ENCODE measurements at regions not wholly inside any gene's neighbourhood (a gene's known extent, or its start where the extent isn't known, plus 50 kb on each side); places are given as distances from the start of the nearest gene placed in this dataset.
"Not testable (repeated sequence)": the region's sequence is repeated elsewhere in the genome, so short reads cannot be mapped to it uniquely, and the experiment has no call there.

DNA sequence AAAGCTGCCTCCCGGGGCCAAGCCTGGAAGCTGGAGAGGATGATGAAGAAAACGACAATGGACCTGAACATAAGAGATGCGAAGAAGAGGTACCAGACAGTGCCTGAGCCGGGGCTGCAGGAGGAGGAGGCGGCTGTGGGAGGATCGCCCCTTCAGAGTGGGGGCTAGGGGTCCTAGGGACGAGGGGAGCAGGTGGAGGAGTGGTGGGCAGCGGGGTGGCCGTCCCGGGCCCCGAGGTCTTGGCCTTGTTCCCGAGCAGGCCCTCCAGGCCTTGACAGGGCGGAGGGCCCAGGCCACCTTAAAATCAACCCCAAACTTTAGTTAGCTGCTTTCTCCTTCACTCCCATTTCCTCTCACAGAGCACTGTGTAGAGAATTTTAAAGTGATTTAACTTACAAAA is 442.8 kb downstream of the POTEH start:
- TF ChIP-seq, protein P1, sequence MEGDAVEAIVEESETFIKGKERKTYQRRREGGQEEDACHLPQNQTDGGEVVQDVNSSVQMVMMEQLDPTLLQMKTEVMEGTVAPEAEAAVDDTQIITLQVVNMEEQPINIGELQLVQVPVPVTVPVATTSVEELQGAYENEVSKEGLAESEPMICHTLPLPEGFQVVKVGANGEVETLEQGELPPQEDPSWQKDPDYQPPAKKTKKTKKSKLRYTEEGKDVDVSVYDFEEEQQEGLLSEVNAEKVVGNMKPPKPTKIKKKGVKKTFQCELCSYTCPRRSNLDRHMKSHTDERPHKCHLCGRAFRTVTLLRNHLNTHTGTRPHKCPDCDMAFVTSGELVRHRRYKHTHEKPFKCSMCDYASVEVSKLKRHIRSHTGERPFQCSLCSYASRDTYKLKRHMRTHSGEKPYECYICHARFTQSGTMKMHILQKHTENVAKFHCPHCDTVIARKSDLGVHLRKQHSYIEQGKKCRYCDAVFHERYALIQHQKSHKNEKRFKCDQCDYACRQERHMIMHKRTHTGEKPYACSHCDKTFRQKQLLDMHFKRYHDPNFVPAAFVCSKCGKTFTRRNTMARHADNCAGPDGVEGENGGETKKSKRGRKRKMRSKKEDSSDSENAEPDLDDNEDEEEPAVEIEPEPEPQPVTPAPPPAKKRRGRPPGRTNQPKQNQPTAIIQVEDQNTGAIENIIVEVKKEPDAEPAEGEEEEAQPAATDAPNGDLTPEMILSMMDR (conservative IDR thresholded peaks at IDR 0.05; ENCODE audit: low read length): not testable (repeated sequence)
- not testable (repeated sequence) for TF ChIP-seq EZH2phosphoT487 (IDR thresholded peaks at IDR 0.05; ENCODE audit: borderline replicate concordance, low read depth, low read length)
